NT2/D1 (cell line): ENCODE measurements at regions not wholly inside any gene's neighbourhood (a gene's known extent, or its start where the extent isn't known, plus 50 kb on each side); places are given as distances from the start of the nearest gene placed in this dataset.

Source experiments
- SUZ12 ChIP-seq: IDR thresholded peaks from 2 replicates; pipeline ENCODE4 v1.6.1; 2011; ENCODE audit not compliant: insufficient read length, insufficient read depth; ENCODE audit errors: extremely low read depth
- YY1 ChIP-seq: IDR thresholded peaks from 2 replicates; pipeline ENCODE4 v1.6.1; 2011; ENCODE audit not compliant: insufficient read length, insufficient read depth
- ZNF274 ChIP-seq: IDR thresholded peaks from 2 replicates; pipeline ENCODE4 v1.6.1; 2011; ENCODE audit warnings: mild to moderate bottlenecking, low read depth, low read length

DNA sequence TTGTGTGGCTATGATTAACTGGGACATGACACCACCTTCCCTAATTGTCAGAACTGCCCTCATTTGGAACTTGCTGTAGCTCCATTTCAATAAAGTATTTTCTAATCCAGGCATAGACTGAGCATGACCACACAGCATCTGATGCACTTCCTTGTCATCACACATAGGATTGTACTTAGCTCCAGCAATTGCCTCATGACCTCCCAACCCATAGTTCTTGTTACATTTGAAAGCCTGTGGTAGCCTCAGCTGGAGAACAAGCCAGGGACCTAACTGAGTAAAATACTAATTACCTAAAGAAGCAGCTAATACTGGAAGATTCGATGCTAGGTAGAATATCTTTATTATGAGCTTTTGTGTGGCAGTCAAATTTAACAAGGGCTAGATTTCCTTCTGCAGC is 187.3 kb upstream of the KIF2B start:
- no peak for TF ChIP-seq ZNF274
- TF ChIP-seq SUZ12 = no peak
- no peak for TF ChIP-seq YY1
